C1 segment of cervical spinal cord (tissue), 14 donors: ENCODE measurements at regions not wholly inside any gene's neighbourhood (a gene's known extent, or its start where the extent isn't known, plus 50 kb on each side); places are given as distances from the start of the nearest gene placed in this dataset.

Experiments
- DNase-seq, 14 donors: peaks; one replicate each; lab custom pipeline; 2025; lab: John Stamatoyannopoulos, UW

- DNase-seq: no peak
These were observed 145.3 kb upstream of the VCX3B start for GRCh38 chrX:8319359-8319758.

- DNase-seq: no peak
These were observed 141.3 kb upstream of the VCX3B start for GRCh38 chrX:8323356-8323755.

GRCh38 chrX:8341814-8342590 lies 122.6 kb upstream of the VCX3B start:
- no peak for DNase-seq

- no peak for DNase-seq
These were observed 119.2 kb upstream of the VCX3B start for GRCh38 chrX:8345473-8345872.

GRCh38 chrX:8346060-8346459 lies 118.6 kb upstream of the VCX3B start:
- DNase-seq: no peak

- no peak for DNase-seq
These were observed 117.7 kb upstream of the VCX3B start for GRCh38 chrX:8346892-8347291.

- no peak for DNase-seq
These were observed 114.7 kb upstream of the VCX3B start for GRCh38 chrX:8349816-8350544.

GRCh38 chrX:8358302-8358701 lies 106.3 kb upstream of the VCX3B start:
- no peak for DNase-seq

- no peak for DNase-seq
These were observed 100.1 kb upstream of the VCX3B start for GRCh38 chrX:8364369-8365141.

- DNase-seq: no peak
These were observed 98.1 kb upstream of the VCX3B start for GRCh38 chrX:8366481-8366880.

GRCh38 chrX:8374041-8374825 lies 90.4 kb upstream of the VCX3B start:
- no peak for DNase-seq

GRCh38 chrX:8377041-8377440 lies 87.6 kb upstream of the VCX3B start:
- no peak for DNase-seq

- no peak for DNase-seq
These were observed 73.9 kb upstream of the VCX3B start for GRCh38 chrX:8390771-8391170.

- no peak for DNase-seq
These were observed 60.6 kb upstream of the VCX3B start for GRCh38 chrX:8403988-8404387.

GRCh38 chrX:8404471-8404870 lies 60.2 kb upstream of the VCX3B start:
- DNase-seq: no peak

- DNase-seq: peak in 1 of 14 donors; percentile 0
These were observed 59.7 kb upstream of the VCX3B start for GRCh38 chrX:8404926-8405325.

- DNase-seq: no peak
These were observed 59.0 kb upstream of the VCX3B start for GRCh38 chrX:8405631-8406030.

- DNase-seq: no peak
These were observed 51.4 kb upstream of the VCX3B start for GRCh38 chrX:8413279-8413678.
